ENCODE measurements at regions not wholly inside any gene's neighbourhood (a gene's known extent, or its start where the extent isn't known, plus 50 kb on each side); places are given as distances from the start of the nearest gene placed in this dataset.

DNA sequence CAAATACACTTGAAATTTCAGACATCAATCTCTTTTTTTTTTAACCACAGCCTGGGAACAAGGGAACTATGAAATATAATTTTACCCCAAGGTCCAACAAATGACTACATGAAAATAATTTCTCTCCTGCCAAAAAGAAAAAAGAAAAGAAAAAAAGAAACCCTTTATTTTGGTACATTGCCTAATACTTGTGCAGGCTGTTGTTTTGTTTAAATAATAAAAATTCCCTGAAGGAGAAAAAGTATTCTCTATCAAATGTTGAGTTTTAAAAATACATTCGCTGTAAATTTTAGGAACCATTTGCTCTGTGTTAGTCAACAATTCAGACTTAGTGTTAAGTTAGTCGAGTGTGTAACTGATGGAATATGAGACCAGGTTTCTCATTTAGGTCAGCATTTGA lies 155.4 kb downstream of the PRDM6 start:
- H3K4me1 ChIP-seq (ENCODE audit: control insufficient read depth, insufficient read depth, low read length), result no peaks in the 10 kb centered on the region; the same call in 1 of the 2 replicates
- no peaks in the 10 kb centered on the region for H3K36me3 ChIP-seq (ENCODE audit: control insufficient read depth, insufficient read depth, low read length)
- H3K27ac ChIP-seq (ENCODE audit: low read depth, low read length), result no peak overlapping the region
- H3K4me3 ChIP-seq (ENCODE audit: low read depth, low read length), result no peak overlapping the region
- H3K27me3 ChIP-seq (ENCODE audit: control insufficient read depth, insufficient read depth, low read length), result no peaks in the 10 kb centered on the region
- H3K9ac ChIP-seq (ENCODE audit: low read length), result no peak overlapping the region
- peaks cover 4% of the 10 kb centered on the region for H3K9me3 ChIP-seq (ENCODE audit: control insufficient read depth, insufficient read depth, low read depth, low read length)

Measured in HUES6 (cell line).